Hematopoietic multipotent progenitor cell (in vitro differentiated cells): ENCODE measurements at regions not wholly inside any gene's neighbourhood (a gene's known extent, or its start where the extent isn't known, plus 50 kb on each side); places are given as distances from the start of the nearest gene placed in this dataset.
"Not testable (repeated sequence)": the region's sequence is repeated elsewhere in the genome, so short reads cannot be mapped to it uniquely, and the experiment has no call there.

ENCODE experiments used
- DNase-seq, 3 donors: peaks; one replicate each; pipeline ENCODE4 v3.0.0-alpha.2; 2011 to 2015; ENCODE audit warnings: low read depth in 2 of 3, low spot score in 2 of 3

GRCh38 chr4:79266136-79266535 lies 59.7 kb downstream of the NAA11 start:
- no peak for DNase-seq

- DNase-seq = no peak
Observed at GRCh38 chr4:79259242-79259641, 66.6 kb downstream of the NAA11 start.

GRCh38 chr4:79258614-79259176 lies 67.2 kb downstream of the NAA11 start:
- DNase-seq = no peak

- no peak for DNase-seq
Observed at GRCh38 chr4:79257953-79258613, 67.8 kb downstream of the NAA11 start.

- no peak for DNase-seq
Observed at GRCh38 chr4:79255793-79256192, 70.1 kb downstream of the NAA11 start.

GRCh38 chr4:79253924-79254323 lies 71.9 kb downstream of the NAA11 start:
- no peak for DNase-seq

- DNase-seq = no peak
Observed at GRCh38 chr4:79253168-79253567, 72.7 kb downstream of the NAA11 start.

- DNase-seq = no peak
Observed at GRCh38 chr4:79250887-79251286, 75.0 kb downstream of the NAA11 start.

- DNase-seq = peak in 2 of 3 donors; percentile 70 to 82
Observed at GRCh38 chr4:79249881-79250503, 75.9 kb downstream of the NAA11 start.

GRCh38 chr4:79248610-79249009 lies 77.3 kb downstream of the NAA11 start:
- DNase-seq = no peak

- no peak for DNase-seq
Observed at GRCh38 chr4:79247695-79248394, 78.0 kb downstream of the NAA11 start.

GRCh38 chr4:79245200-79245940 lies 80.5 kb downstream of the NAA11 start:
- DNase-seq = not testable (repeated sequence)

- peak in 2 of 3 donors; percentile 22 to 57 for DNase-seq
Observed at GRCh38 chr4:79241846-79242245, 84.0 kb downstream of the NAA11 start.

- no peak for DNase-seq
Observed at GRCh38 chr4:79237851-79238250, 88.0 kb downstream of the NAA11 start.

GRCh38 chr4:79236785-79237184 lies 89.1 kb downstream of the NAA11 start:
- no peak for DNase-seq

- DNase-seq = no peak
Observed at GRCh38 chr4:79235095-79235494, 90.8 kb downstream of the NAA11 start.

GRCh38 chr4:79233820-79234219 lies 92.0 kb downstream of the NAA11 start:
- no peak for DNase-seq

- DNase-seq = no peak
Observed at GRCh38 chr4:79232540-79232939, 93.3 kb downstream of the NAA11 start.

- DNase-seq = no peak
Observed at GRCh38 chr4:79227860-79228259, 98.0 kb downstream of the NAA11 start.

- no peak for DNase-seq
Observed at GRCh38 chr4:79225360-79225759, 100.5 kb downstream of the NAA11 start.

GRCh38 chr4:79224777-79225104 lies 101.1 kb downstream of the NAA11 start:
- DNase-seq = no peak
